SJSA1 (cell line): ENCODE measurements at regions not wholly inside any gene's neighbourhood (a gene's known extent, or its start where the extent isn't known, plus 50 kb on each side); places are given as distances from the start of the nearest gene placed in this dataset.
A peak's percentile ranks its signal among the peaks of the same experiment; 100 is the strongest.

Experiments
- DNase-seq, 2 experiments: peaks; one replicate each; pipeline ENCODE4 v3.0.0-alpha.2; 2015 to 2020; ENCODE audit warnings: low spot score in 2 of 2, low read depth in 1 of 2
- H3K27ac ChIP-seq: fragments of 250-450 bp; sonication (Bioruptor Pico); 2 replicates; pipeline ENCODE4 v1.5.1; 2020; ENCODE audit warnings: mild to moderate bottlenecking, moderate library complexity
- H3K27me3 ChIP-seq: fragments of 250-450 bp; sonication (Bioruptor Pico); replicated peaks from 2 replicates; pipeline ENCODE4 v1.5.1; 2020; ENCODE audit warnings: mild to moderate bottlenecking, moderate library complexity
- H3K36me3 ChIP-seq: fragments of 250-450 bp; sonication (Bioruptor Pico); 2 replicates; pipeline ENCODE4 v1.5.1; 2020; ENCODE audit warnings: mild to moderate bottlenecking
- H3K4me1 ChIP-seq: fragments of 250-450 bp; sonication (Bioruptor Pico); replicated peaks from 2 replicates; pipeline ENCODE4 v1.6.1; 2021; ENCODE audit warnings: mild to moderate bottlenecking
- H3K4me3 ChIP-seq: fragments of 250-450 bp; sonication (Bioruptor Pico); 2 replicates; pipeline ENCODE4 v1.5.1; 2020; ENCODE audit warnings: mild to moderate bottlenecking
- H3K9me3 ChIP-seq: fragments of 250-450 bp; sonication (Bioruptor Pico); replicated peaks from 2 replicates; pipeline ENCODE4 v1.5.1; 2020; ENCODE audit warnings: mild to moderate bottlenecking

DNA sequence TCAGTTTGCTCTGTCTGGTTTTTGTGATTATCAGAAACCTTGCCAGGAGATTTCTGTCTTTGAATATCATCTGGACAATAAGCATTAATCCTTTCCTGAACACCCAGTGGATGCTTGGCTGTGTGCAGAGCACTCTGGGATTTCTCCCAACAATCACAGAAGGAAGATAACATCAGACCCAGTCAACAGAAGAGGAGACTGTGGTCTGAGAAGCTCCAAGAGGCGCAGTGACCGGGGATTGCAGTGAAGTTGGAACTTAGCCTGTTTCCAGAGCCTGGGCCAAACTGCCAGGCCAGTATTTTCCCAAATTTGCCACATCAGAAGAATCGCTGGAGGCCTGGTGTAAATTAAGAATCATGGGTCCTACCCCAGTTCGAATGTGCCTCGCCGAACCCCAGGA lies 264.7 kb downstream of the C16orf95 start:
- DNase-seq = no peak
- Histone ChIP-seq H3K27ac (no peak overlapping the region), H3K9me3 (peaks cover 4% of the 10 kb centered on the region; the same call in 1 of the 2 replicates), H3K27me3 (no peaks in the 10 kb centered on the region), H3K4me1 (peaks cover 1% of the 10 kb centered on the region), H3K4me3 (no peak overlapping the region), H3K36me3 (no peaks in the 10 kb centered on the region)

DNA sequence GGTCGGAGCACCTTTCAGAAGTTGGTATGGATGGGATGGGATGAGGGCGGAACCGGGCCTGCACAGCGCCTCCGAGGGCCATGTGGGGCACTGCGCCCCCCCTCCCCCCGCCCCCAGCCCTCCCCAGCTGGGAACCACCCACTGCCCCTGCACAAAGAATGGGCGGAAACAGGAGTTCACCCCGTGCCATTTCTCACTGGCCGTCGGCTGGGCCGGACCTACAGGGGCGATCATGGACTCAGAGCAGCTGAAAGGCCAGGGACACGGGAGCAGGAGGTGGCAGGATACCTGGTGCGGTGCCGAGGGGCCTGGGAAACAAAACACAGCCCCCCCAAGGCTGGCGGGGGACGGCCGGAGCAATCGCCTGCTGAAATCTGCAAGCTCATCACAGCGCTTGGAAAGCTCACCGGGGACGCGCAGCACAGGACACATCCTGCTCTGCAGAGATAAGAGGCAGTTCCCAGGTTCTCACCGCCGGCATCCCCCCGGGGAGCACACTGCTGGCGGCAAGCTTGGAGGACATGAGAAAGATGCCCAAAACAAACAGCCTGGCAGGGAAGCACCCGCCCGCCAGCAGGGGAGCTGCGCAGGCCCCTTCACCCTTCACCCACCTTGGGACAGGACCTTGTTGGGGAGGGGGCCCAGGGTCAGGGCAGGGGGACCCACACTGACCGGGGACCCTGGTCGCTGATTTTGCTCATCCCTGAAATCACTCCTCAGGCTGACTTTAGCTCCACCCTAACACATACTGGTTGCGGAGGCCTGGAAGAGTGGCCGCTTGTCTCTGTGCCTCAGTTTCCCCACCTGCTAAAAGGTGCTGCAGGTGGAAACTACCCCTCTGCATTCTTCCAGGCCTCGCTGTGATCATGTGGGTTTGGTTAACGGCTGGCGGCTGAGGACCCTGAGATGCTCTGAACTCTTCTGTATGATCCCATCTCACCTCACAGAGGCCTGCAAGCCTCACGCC lies 263.9 kb downstream of the C16orf95 start:
- H3K27me3 ChIP-seq = no peaks in the 10 kb centered on the region
- DNase-seq = no peak
- no peak overlapping the region for H3K27ac ChIP-seq
- H3K4me1 ChIP-seq = no peaks in the 10 kb centered on the region; the same call in 1 of the 2 replicates
- peaks cover 4% of the 10 kb centered on the region; the same call in 1 of the 2 replicates for H3K9me3 ChIP-seq
- no peaks in the 10 kb centered on the region for H3K36me3 ChIP-seq
- H3K4me3 ChIP-seq = no peak overlapping the region

GRCh38 chr16:87054154-87054553 lies 263.0 kb downstream of the C16orf95 start:
- no peak overlapping the region for H3K27ac ChIP-seq
- no peak for DNase-seq
- H3K4me1 ChIP-seq = no peaks in the 10 kb centered on the region; the same call in 1 of the 2 replicates
- no peak overlapping the region for H3K4me3 ChIP-seq
- no peaks in the 10 kb centered on the region for H3K27me3 ChIP-seq
- H3K36me3 ChIP-seq = no peaks in the 10 kb centered on the region
- H3K9me3 ChIP-seq = peaks cover 4% of the 10 kb centered on the region; the same call in 1 of the 2 replicates

- Histone ChIP-seq H3K27me3 (no peaks in the 10 kb centered on the region), H3K4me1 (peaks cover 3% of the 10 kb centered on the region), H3K36me3 (no peaks in the 10 kb centered on the region), H3K9me3 (peaks cover 4% of the 10 kb centered on the region; the same call in 1 of the 2 replicates), H3K27ac (no peak overlapping the region), H3K4me3 (no peak overlapping the region)
- no peak for DNase-seq
Observed at GRCh38 chr16:87054856-87055255, 262.3 kb downstream of the C16orf95 start.

DNA sequence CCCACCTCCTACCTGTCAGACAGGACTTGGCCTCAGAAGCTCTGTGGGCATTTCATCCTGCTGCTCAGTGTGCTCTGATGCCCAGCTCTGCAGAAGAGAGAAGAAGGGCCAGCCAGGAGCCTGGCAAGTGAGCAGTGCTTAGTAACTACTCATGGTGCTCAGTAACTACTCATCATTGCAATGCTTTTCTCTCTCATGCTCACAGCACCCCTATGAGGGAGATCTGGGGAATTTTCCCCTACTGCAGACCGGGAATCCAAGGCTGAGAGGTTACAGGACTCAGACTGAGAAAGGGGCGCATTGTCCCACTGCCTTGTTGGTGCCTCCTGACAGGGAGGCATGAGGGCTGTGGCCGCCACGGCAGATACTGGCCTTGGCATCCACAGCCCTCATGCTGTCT lies 261.1 kb downstream of the C16orf95 start:
- Histone ChIP-seq H3K27ac (no peak overlapping the region), H3K4me1 (peaks cover 7% of the 10 kb centered on the region), H3K36me3 (no peaks in the 10 kb centered on the region), H3K27me3 (no peaks in the 10 kb centered on the region), H3K9me3 (peaks cover 4% of the 10 kb centered on the region; the same call in 1 of the 2 replicates), H3K4me3 (no peak overlapping the region)
- DNase-seq = no peak

DNA sequence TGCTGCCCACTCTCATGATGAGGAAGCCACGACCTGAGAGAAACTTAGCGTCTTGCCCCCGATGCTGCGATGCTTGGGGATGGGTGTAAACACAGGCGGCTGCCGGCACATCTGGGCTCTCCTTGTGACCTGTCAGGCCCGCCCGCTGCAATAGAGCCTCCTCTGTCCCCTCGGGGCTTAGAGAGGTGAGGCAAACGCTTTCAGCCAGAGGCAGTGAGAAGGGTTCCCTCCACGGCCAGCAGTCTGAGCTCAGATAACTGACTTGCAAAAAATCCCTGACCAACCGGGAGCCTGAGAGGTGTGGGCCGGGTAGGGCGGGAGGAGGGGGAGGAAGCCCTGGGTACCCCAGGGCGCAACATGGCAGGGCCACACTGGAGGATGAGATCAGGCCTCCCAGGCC lies 260.6 kb downstream of the C16orf95 start:
- Histone ChIP-seq H3K27ac (no peak overlapping the region), H3K36me3 (no peaks in the 10 kb centered on the region), H3K4me1 (peaks cover 8% of the 10 kb centered on the region), H3K4me3 (no peak overlapping the region), H3K27me3 (no peaks in the 10 kb centered on the region), H3K9me3 (peaks cover 4% of the 10 kb centered on the region; the same call in 1 of the 2 replicates)
- peak in 1 of 2 experiments; percentile 38 for DNase-seq

DNA sequence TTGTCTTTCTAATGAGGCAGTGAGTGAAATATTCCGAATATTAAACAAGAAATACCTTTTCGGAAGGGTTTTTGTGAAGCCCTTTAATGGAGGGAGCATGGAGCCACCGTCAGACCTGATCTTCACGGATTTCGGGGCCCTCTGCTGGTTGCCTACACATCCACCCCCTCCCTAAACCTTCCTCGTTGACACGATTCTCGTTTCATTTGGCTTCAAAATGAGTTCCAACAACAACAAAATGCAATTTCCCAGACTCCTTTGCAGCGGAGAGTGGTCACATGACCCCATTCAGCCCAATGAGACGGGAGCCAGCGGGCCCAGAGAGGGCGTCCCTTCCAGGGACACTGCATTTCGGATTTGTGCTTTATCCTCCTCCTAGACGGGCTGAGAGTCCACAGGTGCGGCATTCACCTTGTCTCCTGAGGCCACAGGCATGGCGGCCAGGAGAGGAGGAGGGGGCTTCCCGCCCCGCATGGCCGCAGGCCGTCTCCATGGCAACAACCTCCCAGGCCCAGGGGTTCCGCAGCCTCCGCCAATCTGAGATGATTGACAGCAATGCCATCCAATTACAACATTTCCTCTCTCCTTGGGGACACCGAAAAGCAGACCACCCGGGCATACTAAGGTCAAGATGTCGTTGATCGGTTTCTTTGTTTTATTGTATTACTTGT lies 259.8 kb downstream of the C16orf95 start:
- Histone ChIP-seq H3K27ac (no peak overlapping the region), H3K36me3 (no peaks in the 10 kb centered on the region), H3K4me3 (no peak overlapping the region), H3K4me1 (peaks cover 11% of the 10 kb centered on the region), H3K27me3 (no peaks in the 10 kb centered on the region), H3K9me3 (peaks cover 4% of the 10 kb centered on the region; the same call in 1 of the 2 replicates)
- peak in 1 of 2 experiments; percentile 38 for DNase-seq

DNA sequence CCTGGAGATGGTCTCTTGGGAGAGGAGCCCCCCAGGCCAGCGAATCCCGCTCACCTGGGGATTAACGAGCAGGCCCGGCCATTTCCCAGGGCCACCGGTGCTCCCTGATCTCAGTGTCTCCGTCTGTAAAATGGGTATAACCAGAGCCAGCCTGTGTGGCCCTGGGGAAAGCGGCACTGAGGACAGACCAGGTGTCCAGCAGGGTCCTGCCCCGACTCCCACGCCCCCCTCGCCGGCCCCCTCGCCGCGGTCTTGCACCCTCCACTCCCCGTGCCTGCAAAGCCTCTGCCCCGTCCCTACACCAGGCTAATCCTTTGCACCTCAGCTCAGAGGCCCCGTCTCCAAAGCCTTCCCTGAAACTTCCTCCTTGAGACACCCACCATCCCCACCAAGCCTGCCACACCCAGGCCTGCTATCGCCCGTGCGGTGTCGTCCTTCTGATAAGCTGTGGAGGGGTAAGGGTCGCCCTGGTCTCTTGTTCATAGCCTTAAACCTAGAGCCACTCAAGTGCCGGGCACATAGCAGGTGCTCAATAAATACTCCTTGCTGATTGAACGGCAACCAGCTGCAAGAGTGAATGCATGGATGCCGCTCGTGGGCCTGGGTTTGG lies 259.1 kb downstream of the C16orf95 start:
- Histone ChIP-seq H3K4me1 (peaks cover 16% of the 10 kb centered on the region), H3K27ac (no peak overlapping the region), H3K4me3 (no peak overlapping the region), H3K27me3 (no peaks in the 10 kb centered on the region), H3K36me3 (no peaks in the 10 kb centered on the region), H3K9me3 (peaks cover 4% of the 10 kb centered on the region; the same call in 1 of the 2 replicates)
- peak in 1 of 2 experiments; percentile 33 for DNase-seq

DNA sequence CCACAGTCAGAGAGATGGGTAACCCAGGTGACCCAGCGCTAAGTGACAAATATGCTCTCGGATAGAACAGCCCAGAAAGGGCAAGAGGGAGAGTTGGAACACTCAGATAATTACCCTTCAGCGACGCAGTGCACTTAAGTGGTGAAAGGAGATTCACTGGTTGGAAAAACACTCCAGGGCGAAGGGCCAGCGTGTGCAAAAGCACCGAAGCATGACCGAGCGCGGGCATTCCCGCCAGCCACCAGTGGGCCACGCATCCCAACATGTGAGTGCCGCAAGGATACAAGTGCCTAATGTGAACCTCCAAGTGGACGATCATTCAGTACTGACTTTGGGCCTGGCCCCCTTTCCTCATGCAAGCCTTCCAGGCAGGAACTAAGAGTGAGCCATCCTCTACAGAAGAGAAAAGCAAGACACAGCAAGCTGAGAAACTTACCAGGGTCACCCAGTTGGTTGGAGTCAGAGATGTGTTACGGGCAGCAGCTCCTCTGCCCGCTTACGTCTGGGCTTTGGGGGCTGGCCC lies 258.4 kb downstream of the C16orf95 start:
- Histone ChIP-seq H3K27me3 (no peaks in the 10 kb centered on the region), H3K36me3 (no peaks in the 10 kb centered on the region), H3K27ac (no peak overlapping the region), H3K9me3 (peaks cover 4% of the 10 kb centered on the region; the same call in 1 of the 2 replicates), H3K4me1 (peaks cover 16% of the 10 kb centered on the region), H3K4me3 (no peak overlapping the region)
- peak in 1 of 2 experiments; percentile 30 for DNase-seq

GRCh38 chr16:87060034-87060986 lies 256.9 kb downstream of the C16orf95 start:
- peak; percentile 62 to 64 for DNase-seq
- no peaks in the 10 kb centered on the region for H3K36me3 ChIP-seq
- H3K4me1 ChIP-seq = peaks cover 16% of the 10 kb centered on the region
- no peaks in the 10 kb centered on the region for H3K27me3 ChIP-seq
- H3K4me3 ChIP-seq = peak overlapping the region; percentile 18
- no peaks in the 10 kb centered on the region for H3K9me3 ChIP-seq
- no peak overlapping the region for H3K27ac ChIP-seq

- Histone ChIP-seq H3K27me3 (no peaks in the 10 kb centered on the region), H3K27ac (no peak overlapping the region), H3K36me3 (no peaks in the 10 kb centered on the region), H3K4me3 (no peak overlapping the region), H3K9me3 (no peaks in the 10 kb centered on the region), H3K4me1 (peaks cover 16% of the 10 kb centered on the region)
- DNase-seq = no peak
Observed at GRCh38 chr16:87061243-87061920, 255.8 kb downstream of the C16orf95 start.
